ENCODE measurements at regions not wholly inside any gene's neighbourhood (a gene's known extent, or its start where the extent isn't known, plus 50 kb on each side); places are given as distances from the start of the nearest gene placed in this dataset.
"Not testable (repeated sequence)": the region's sequence is repeated elsewhere in the genome, so short reads cannot be mapped to it uniquely, and the experiment has no call there.

- DNase-seq (ENCODE audit: low spot score in 2 of 2): no peak
- Histone ChIP-seq H3K27me3 (no peaks in the 10 kb centered on the region), H3K4me3 (no peak overlapping the region), H3K27ac (peak overlapping the region; percentile 73 to 76), H3K9me3 (no peaks in the 10 kb centered on the region), H3K4me1 (peaks cover 8 to 22% of the 10 kb centered on the region in 2 donors), H3K36me3 (no peaks in the 10 kb centered on the region)
- intact Hi-C loops (cut with DNase I): loop anchor here (5.0 kb wide), 2 partner anchors 189 to 739 kb away; no protein-coding TSS in a partner anchor
- no peak for TF ChIP-seq CTCF (IDR thresholded peaks at IDR 0.05)
Measured at GRCh38 chr4:141352909-141353525, 132.3 kb downstream of the ZNF330 start.

- no peaks in the 10 kb centered on the region for H3K9me3 ChIP-seq
- intact Hi-C loops (cut with DNase I): no loop called here
Measured at GRCh38 chr4:141356321-141356962, 135.7 kb downstream of the ZNF330 start.

GRCh38 chr4:141356963-141357335, 136.3 kb downstream of the ZNF330 start:
- Histone ChIP-seq H3K27me3 (no peaks in the 10 kb centered on the region), H3K4me3 (no peak overlapping the region), H3K9me3 (no peaks in the 10 kb centered on the region), H3K27ac (no peak overlapping the region), H3K36me3 (no peaks in the 10 kb centered on the region), H3K4me1 (peaks cover 5 to 10% of the 10 kb centered on the region in 2 donors)
- no peak for TF ChIP-seq CTCF (IDR thresholded peaks at IDR 0.05)
- no peak for DNase-seq (ENCODE audit: low spot score in 2 of 2)
- intact Hi-C loops (cut with DNase I): no loop called here

More at GRCh38 chr4:141356321-141356962, 135.7 kb downstream of the ZNF330 start:
- no peak for TF ChIP-seq CTCF (IDR thresholded peaks at IDR 0.05)
- H3K4me1 ChIP-seq: peaks cover 5 to 10% of the 10 kb centered on the region in 2 donors
- H3K27ac ChIP-seq: no peak overlapping the region
- no peaks in the 10 kb centered on the region for H3K27me3 ChIP-seq
- H3K36me3 ChIP-seq: no peaks in the 10 kb centered on the region
- no peak overlapping the region for H3K4me3 ChIP-seq
- DNase-seq (ENCODE audit: low spot score in 2 of 2): no peak

DNA sequence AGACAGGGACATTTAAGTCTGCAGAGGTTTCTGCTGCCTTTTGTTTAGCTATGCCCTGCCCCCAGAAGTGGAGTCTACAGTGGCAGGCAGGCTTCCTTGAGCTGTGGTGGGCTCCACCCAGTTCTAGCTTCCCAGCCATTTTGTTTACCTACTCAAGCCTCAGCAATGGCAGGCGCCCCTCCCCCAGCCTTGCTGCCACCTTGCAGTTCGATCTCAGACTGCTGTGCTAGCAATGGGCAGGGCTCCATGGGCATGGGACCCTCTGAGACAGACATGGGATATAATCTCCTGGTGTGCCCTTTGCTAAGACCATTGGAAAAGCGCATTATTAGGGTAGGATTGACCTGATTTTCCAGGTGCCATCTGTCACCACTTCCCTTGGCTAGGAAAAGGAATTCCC, 147.5 kb downstream of the ZNF330 start:
- DNase-seq (ENCODE audit: low spot score in 2 of 2); H3K36me3 ChIP-seq; H3K4me3 ChIP-seq; H3K4me1 ChIP-seq; H3K27ac ChIP-seq; H3K27me3 ChIP-seq; intact Hi-C loops (cut with DNase I); H3K9me3 ChIP-seq: not testable (repeated sequence)

DNA sequence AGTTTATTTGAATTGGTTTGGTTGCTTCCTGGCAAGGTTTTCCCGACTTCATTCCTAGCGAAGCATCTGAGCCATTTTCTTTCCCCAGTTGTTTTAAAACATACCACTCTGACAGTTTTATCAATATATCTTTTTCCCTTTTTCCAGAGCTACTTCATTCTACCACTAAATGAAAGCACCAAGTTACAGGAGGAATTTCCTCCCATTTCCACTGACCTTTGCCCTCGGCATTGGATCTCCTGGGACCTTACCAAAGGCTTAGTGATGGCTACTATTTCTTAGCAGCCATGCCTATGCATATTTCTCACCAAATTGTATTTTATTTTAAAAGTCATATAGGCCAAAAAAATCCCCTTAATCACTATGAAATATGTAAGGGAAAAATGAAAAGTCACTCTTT, 150.5 kb downstream of the ZNF330 start:
- no peak for DNase-seq (ENCODE audit: low spot score in 2 of 2)
- Histone ChIP-seq H3K4me3 (no peak overlapping the region), H3K27me3 (no peaks in the 10 kb centered on the region), H3K36me3 (no peaks in the 10 kb centered on the region), H3K4me1 (no peaks in the 10 kb centered on the region), H3K9me3 (peaks cover 0 to 3% of the 10 kb centered on the region in 2 donors), H3K27ac (peak overlapping the region in 1 of 2 donors; percentile 6)
- intact Hi-C loops (cut with DNase I): no loop called here
- no peak for TF ChIP-seq CTCF (IDR thresholded peaks at IDR 0.05)

- H3K36me3 ChIP-seq: no peaks in the 10 kb centered on the region
- peak in 2 of 3 experiments; percentile 13 to 36 for TF ChIP-seq CTCF (IDR thresholded peaks at IDR 0.05)
- no peak for DNase-seq (ENCODE audit: low spot score in 2 of 2)
- H3K27me3 ChIP-seq: no peaks in the 10 kb centered on the region
- no peak overlapping the region for H3K27ac ChIP-seq
- H3K9me3 ChIP-seq: peaks cover 0 to 5% of the 10 kb centered on the region in 2 donors
- H3K4me1 ChIP-seq: no peaks in the 10 kb centered on the region
- no peak overlapping the region for H3K4me3 ChIP-seq
- intact Hi-C loops (cut with DNase I): no loop called here
Measured at GRCh38 chr4:141375855-141376254, 155.2 kb downstream of the ZNF330 start.

All from ascending aorta (tissue), 2 donors.